ENCODE measurements at regions not wholly inside any gene's neighbourhood (a gene's known extent, or its start where the extent isn't known, plus 50 kb on each side); places are given as distances from the start of the nearest gene placed in this dataset.

- no peaks in the 10 kb centered on the region for H3K27me3 ChIP-seq (ENCODE audit: control insufficient read depth, insufficient read depth, low read length)
- H3K36me3 ChIP-seq (ENCODE audit: control insufficient read depth, insufficient read depth, low read length), result no peaks in the 10 kb centered on the region
- no peak overlapping the region for H3K4me3 ChIP-seq (ENCODE audit: low read depth, low read length)
- no peaks in the 10 kb centered on the region for H3K4me1 ChIP-seq (ENCODE audit: control insufficient read depth, insufficient read depth, low read length)
- H3K9me3 ChIP-seq (ENCODE audit: control insufficient read depth, insufficient read depth, low read length), result no peaks in the 10 kb centered on the region
- no peak overlapping the region for H3K9ac ChIP-seq (ENCODE audit: low read depth, low read length)
Measured at GRCh38 chr15:87151202-87151748, 1071.6 kb downstream of the AGBL1 start.

GRCh38 chr15:87145696-87146095 is 1066.0 kb downstream of the AGBL1 start:
- H3K9me3 ChIP-seq (ENCODE audit: control insufficient read depth, insufficient read depth, low read length), result no peaks in the 10 kb centered on the region
- no peaks in the 10 kb centered on the region for H3K36me3 ChIP-seq (ENCODE audit: control insufficient read depth, insufficient read depth, low read length)
- no peaks in the 10 kb centered on the region for H3K4me1 ChIP-seq (ENCODE audit: control insufficient read depth, insufficient read depth, low read length)
- H3K9ac ChIP-seq (ENCODE audit: low read depth, low read length), result no peak overlapping the region
- H3K4me3 ChIP-seq (ENCODE audit: low read depth, low read length), result no peak overlapping the region
- H3K27me3 ChIP-seq (ENCODE audit: control insufficient read depth, insufficient read depth, low read length), result no peaks in the 10 kb centered on the region

GRCh38 chr15:87144775-87145174 is 1065.1 kb downstream of the AGBL1 start:
- Histone ChIP-seq H3K36me3 (ENCODE audit: control insufficient read depth, insufficient read depth, low read length) (no peaks in the 10 kb centered on the region), H3K27me3 (ENCODE audit: control insufficient read depth, insufficient read depth, low read length) (no peaks in the 10 kb centered on the region), H3K4me1 (ENCODE audit: control insufficient read depth, insufficient read depth, low read length) (no peaks in the 10 kb centered on the region), H3K9me3 (ENCODE audit: control insufficient read depth, insufficient read depth, low read length) (no peaks in the 10 kb centered on the region), H3K4me3 (ENCODE audit: low read depth, low read length) (no peak overlapping the region), H3K9ac (ENCODE audit: low read depth, low read length) (no peak overlapping the region)

GRCh38 chr15:87142096-87142495 is 1062.4 kb downstream of the AGBL1 start:
- Histone ChIP-seq H3K9me3 (ENCODE audit: control insufficient read depth, insufficient read depth, low read length) (no peaks in the 10 kb centered on the region), H3K9ac (ENCODE audit: low read depth, low read length) (no peak overlapping the region)

GRCh38 chr15:87135109-87135508 is 1055.4 kb downstream of the AGBL1 start:
- H3K4me1 ChIP-seq (ENCODE audit: control insufficient read depth, insufficient read depth, low read length), result no peaks in the 10 kb centered on the region

More at GRCh38 chr15:87142096-87142495, 1062.4 kb downstream of the AGBL1 start:
- H3K27me3 ChIP-seq (ENCODE audit: control insufficient read depth, insufficient read depth, low read length), result no peaks in the 10 kb centered on the region
- no peaks in the 10 kb centered on the region for H3K36me3 ChIP-seq (ENCODE audit: control insufficient read depth, insufficient read depth, low read length)
- no peaks in the 10 kb centered on the region for H3K4me1 ChIP-seq (ENCODE audit: control insufficient read depth, insufficient read depth, low read length)
- H3K4me3 ChIP-seq (ENCODE audit: low read depth, low read length), result no peak overlapping the region

GRCh38 chr15:87133704-87134103 is 1054.0 kb downstream of the AGBL1 start:
- Histone ChIP-seq H3K4me1 (ENCODE audit: control insufficient read depth, insufficient read depth, low read length) (no peaks in the 10 kb centered on the region), H3K9me3 (ENCODE audit: control insufficient read depth, insufficient read depth, low read length) (no peaks in the 10 kb centered on the region), H3K9ac (ENCODE audit: low read depth, low read length) (no peak overlapping the region), H3K36me3 (ENCODE audit: control insufficient read depth, insufficient read depth, low read length) (no peaks in the 10 kb centered on the region), H3K4me3 (ENCODE audit: low read depth, low read length) (no peak overlapping the region), H3K27me3 (ENCODE audit: control insufficient read depth, insufficient read depth, low read length) (no peaks in the 10 kb centered on the region)

More at GRCh38 chr15:87135109-87135508, 1055.4 kb downstream of the AGBL1 start:
- Histone ChIP-seq H3K4me3 (ENCODE audit: low read depth, low read length) (no peak overlapping the region), H3K36me3 (ENCODE audit: control insufficient read depth, insufficient read depth, low read length) (no peaks in the 10 kb centered on the region), H3K9me3 (ENCODE audit: control insufficient read depth, insufficient read depth, low read length) (no peaks in the 10 kb centered on the region), H3K27me3 (ENCODE audit: control insufficient read depth, insufficient read depth, low read length) (no peaks in the 10 kb centered on the region), H3K9ac (ENCODE audit: low read depth, low read length) (no peak overlapping the region)

GRCh38 chr15:87131067-87131466 is 1051.4 kb downstream of the AGBL1 start:
- no peak overlapping the region for H3K4me3 ChIP-seq (ENCODE audit: low read depth, low read length)
- no peaks in the 10 kb centered on the region for H3K36me3 ChIP-seq (ENCODE audit: control insufficient read depth, insufficient read depth, low read length)
- no peaks in the 10 kb centered on the region for H3K4me1 ChIP-seq (ENCODE audit: control insufficient read depth, insufficient read depth, low read length)
- no peaks in the 10 kb centered on the region for H3K9me3 ChIP-seq (ENCODE audit: control insufficient read depth, insufficient read depth, low read length)
- H3K27me3 ChIP-seq (ENCODE audit: control insufficient read depth, insufficient read depth, low read length), result no peaks in the 10 kb centered on the region
- H3K9ac ChIP-seq (ENCODE audit: low read depth, low read length), result no peak overlapping the region

- Histone ChIP-seq H3K9ac (ENCODE audit: low read depth, low read length) (no peak overlapping the region), H3K9me3 (ENCODE audit: control insufficient read depth, insufficient read depth, low read length) (no peaks in the 10 kb centered on the region), H3K4me3 (ENCODE audit: low read depth, low read length) (no peak overlapping the region), H3K36me3 (ENCODE audit: control insufficient read depth, insufficient read depth, low read length) (no peaks in the 10 kb centered on the region), H3K4me1 (ENCODE audit: control insufficient read depth, insufficient read depth, low read length) (no peaks in the 10 kb centered on the region), H3K27me3 (ENCODE audit: control insufficient read depth, insufficient read depth, low read length) (no peaks in the 10 kb centered on the region)
Measured at GRCh38 chr15:87129916-87130315, 1050.2 kb downstream of the AGBL1 start.

GRCh38 chr15:87123676-87124382 is 1044.2 kb downstream of the AGBL1 start:
- H3K4me3 ChIP-seq (ENCODE audit: low read depth, low read length), result no peak overlapping the region
- no peaks in the 10 kb centered on the region for H3K4me1 ChIP-seq (ENCODE audit: control insufficient read depth, insufficient read depth, low read length)
- H3K27me3 ChIP-seq (ENCODE audit: control insufficient read depth, insufficient read depth, low read length), result no peaks in the 10 kb centered on the region
- no peak overlapping the region for H3K9ac ChIP-seq (ENCODE audit: low read depth, low read length)
- no peaks in the 10 kb centered on the region for H3K9me3 ChIP-seq (ENCODE audit: control insufficient read depth, insufficient read depth, low read length)
- no peaks in the 10 kb centered on the region for H3K36me3 ChIP-seq (ENCODE audit: control insufficient read depth, insufficient read depth, low read length)

GRCh38 chr15:87121336-87121735 is 1041.7 kb downstream of the AGBL1 start:
- Histone ChIP-seq H3K36me3 (ENCODE audit: control insufficient read depth, insufficient read depth, low read length) (no peaks in the 10 kb centered on the region), H3K9me3 (ENCODE audit: control insufficient read depth, insufficient read depth, low read length) (no peaks in the 10 kb centered on the region), H3K4me1 (ENCODE audit: control insufficient read depth, insufficient read depth, low read length) (no peaks in the 10 kb centered on the region), H3K4me3 (ENCODE audit: low read depth, low read length) (no peak overlapping the region), H3K27me3 (ENCODE audit: control insufficient read depth, insufficient read depth, low read length) (no peaks in the 10 kb centered on the region), H3K9ac (ENCODE audit: low read depth, low read length) (no peak overlapping the region)

GRCh38 chr15:87120555-87120954 is 1040.9 kb downstream of the AGBL1 start:
- Histone ChIP-seq H3K36me3 (ENCODE audit: control insufficient read depth, insufficient read depth, low read length) (no peaks in the 10 kb centered on the region), H3K4me1 (ENCODE audit: control insufficient read depth, insufficient read depth, low read length) (no peaks in the 10 kb centered on the region), H3K9me3 (ENCODE audit: control insufficient read depth, insufficient read depth, low read length) (no peaks in the 10 kb centered on the region), H3K27me3 (ENCODE audit: control insufficient read depth, insufficient read depth, low read length) (no peaks in the 10 kb centered on the region), H3K4me3 (ENCODE audit: low read depth, low read length) (no peak overlapping the region), H3K9ac (ENCODE audit: low read depth, low read length) (no peak overlapping the region)

GRCh38 chr15:87118846-87119245 is 1039.2 kb downstream of the AGBL1 start:
- Histone ChIP-seq H3K36me3 (ENCODE audit: control insufficient read depth, insufficient read depth, low read length) (no peaks in the 10 kb centered on the region), H3K4me3 (ENCODE audit: low read depth, low read length) (no peak overlapping the region), H3K9ac (ENCODE audit: low read depth, low read length) (no peak overlapping the region), H3K4me1 (ENCODE audit: control insufficient read depth, insufficient read depth, low read length) (no peaks in the 10 kb centered on the region), H3K9me3 (ENCODE audit: control insufficient read depth, insufficient read depth, low read length) (no peaks in the 10 kb centered on the region), H3K27me3 (ENCODE audit: control insufficient read depth, insufficient read depth, low read length) (no peaks in the 10 kb centered on the region)
